HepG2 (cell line): ENCODE measurements at regions not wholly inside any gene's neighbourhood (a gene's known extent, or its start where the extent isn't known, plus 50 kb on each side); places are given as distances from the start of the nearest gene placed in this dataset.

Source experiments
- DZIP1 ChIP-seq: sonication (generic); formaldehyde crosslinking; IDR thresholded peaks from 2 replicates; pipeline ENCODE4 v1.5.0; 2020; ENCODE audit warnings: mild to moderate bottlenecking, missing genetic modification reagents
- HOXA9 ChIP-seq: sonication (generic); formaldehyde crosslinking; IDR thresholded peaks from 2 replicates; pipeline ENCODE4 v1.8.1; 2022; ENCODE audit warnings: missing genetic modification reagents, mild to moderate bottlenecking, moderate library complexity, borderline replicate concordance
- KAT8 ChIP-seq: IDR thresholded peaks from 2 replicates; pipeline ENCODE4 v1.6.1; 2016; ENCODE audit warnings: missing genetic modification reagents, missing compliant biosample characterization
- NFAT5 ChIP-seq: sonication (generic); formaldehyde crosslinking; IDR thresholded peaks from 2 replicates; pipeline ENCODE4 v1.4.0; 2020; ENCODE audit warnings: missing genetic modification reagents
- NFATC3 ChIP-seq: sonication (generic); formaldehyde crosslinking; IDR thresholded peaks from 2 replicates; pipeline ENCODE4 v1.5.1; 2020; ENCODE audit warnings: mild to moderate bottlenecking, missing genetic modification reagents
- POLR2AphosphoS2 ChIP-seq: IDR thresholded peaks from 2 replicates; pipeline ENCODE4 v1.6.1; 2011; ENCODE audit warnings: low read depth, low read length, improper control_type of control experiment
- RERE ChIP-seq: IDR thresholded peaks from 2 replicates; pipeline ENCODE4 v1.6.1; 2016; ENCODE audit warnings: low read depth, missing genetic modification reagents, missing compliant biosample characterization
- RXRA ChIP-seq: sonication (generic); formaldehyde crosslinking; IDR thresholded peaks from 2 replicates; pipeline ENCODE4 v1.5.1; 2020; ENCODE audit warnings: missing genetic modification reagents
- SMAD9 ChIP-seq: sonication (generic); formaldehyde crosslinking; IDR thresholded peaks from 2 replicates; pipeline ENCODE4 v1.5.1; 2020; ENCODE audit warnings: mild to moderate bottlenecking, missing genetic modification reagents
- ZNF512 ChIP-seq: sonication (generic); formaldehyde crosslinking; IDR thresholded peaks from 2 replicates; pipeline ENCODE4 v1.4.0; 2020; ENCODE audit warnings: mild to moderate bottlenecking, missing genetic modification reagents
- ZNF615 ChIP-seq: sonication (generic); formaldehyde crosslinking; IDR thresholded peaks from 2 replicates; pipeline ENCODE4 v1.5.0; 2020; ENCODE audit warnings: mild to moderate bottlenecking, missing genetic modification reagents, borderline replicate concordance
- ZNF883 ChIP-seq: sonication (generic); formaldehyde crosslinking; IDR thresholded peaks from 2 replicates; pipeline ENCODE4 v1.5.1; 2020; ENCODE audit warnings: mild to moderate bottlenecking, missing genetic modification reagents; ENCODE audit errors: not compliant biosample characterization
- TF ChIP-seq, protein P1 (sequence below): sonication (generic); formaldehyde crosslinking; IDR thresholded peaks from 2 replicates; pipeline ENCODE4 v1.5.0; 2020; ENCODE audit warnings: mild to moderate bottlenecking, missing genetic modification reagents

DNA sequence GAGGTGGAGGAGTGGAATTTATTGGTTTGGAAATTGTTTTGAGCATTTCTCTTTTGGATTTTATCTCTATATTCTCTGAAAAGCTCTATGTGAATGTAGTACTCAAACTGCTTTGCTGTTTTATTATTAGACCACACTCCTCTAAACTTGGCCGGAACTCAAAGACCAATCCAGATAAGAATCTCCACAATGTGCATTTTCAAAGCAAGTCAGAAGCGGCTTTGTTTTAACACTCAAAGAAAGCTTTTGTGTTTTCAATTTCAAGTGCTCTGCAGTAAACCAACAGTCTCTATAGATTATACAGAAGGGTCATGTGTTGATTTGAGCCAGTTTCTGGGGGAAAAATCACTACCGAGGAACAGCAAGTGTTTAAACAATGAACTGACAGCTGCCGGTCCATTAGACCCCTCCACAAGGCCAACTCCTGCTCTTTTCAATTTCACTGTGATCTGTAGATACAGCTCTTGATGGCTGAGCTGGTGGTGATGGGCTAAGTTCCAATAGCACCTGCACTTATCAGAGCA lies 79.4 kb downstream of the FTHL17 start (continued):
- TF ChIP-seq KAT8 (CRISPR knock-in tag) (no peak), SMAD9 (CRISPR knock-in tag) (no peak), DZIP1 (CRISPR knock-in tag) (no peak), ZNF512 (no peak), ZNF615 (CRISPR knock-in tag) (no peak), NFAT5 (CRISPR knock-in tag) (no peak), RXRA (CRISPR knock-in tag) (no peak), RERE (CRISPR knock-in tag) (no peak), NFATC3 (no peak), ZNF883 (no peak), POLR2AphosphoS2 (no peak), HOXA9 (CRISPR knock-in tag) (no peak)
- TF ChIP-seq, protein P1, sequence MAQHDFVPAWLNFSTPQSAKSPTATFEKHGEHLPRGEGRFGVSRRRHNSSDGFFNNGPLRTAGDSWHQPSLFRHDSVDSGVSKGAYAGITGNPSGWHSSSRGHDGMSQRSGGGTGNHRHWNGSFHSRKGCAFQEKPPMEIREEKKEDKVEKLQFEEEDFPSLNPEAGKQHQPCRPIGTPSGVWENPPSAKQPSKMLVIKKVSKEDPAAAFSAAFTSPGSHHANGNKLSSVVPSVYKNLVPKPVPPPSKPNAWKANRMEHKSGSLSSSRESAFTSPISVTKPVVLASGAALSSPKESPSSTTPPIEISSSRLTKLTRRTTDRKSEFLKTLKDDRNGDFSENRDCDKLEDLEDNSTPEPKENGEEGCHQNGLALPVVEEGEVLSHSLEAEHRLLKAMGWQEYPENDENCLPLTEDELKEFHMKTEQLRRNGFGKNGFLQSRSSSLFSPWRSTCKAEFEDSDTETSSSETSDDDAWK (CRISPR knock-in tag) = no peak
